AG09309 (cell line): ENCODE measurements at regions not wholly inside any gene's neighbourhood (a gene's known extent, or its start where the extent isn't known, plus 50 kb on each side); places are given as distances from the start of the nearest gene placed in this dataset.

Experiments used
- DNase-seq: peaks from one replicate; pipeline ENCODE4 v3.0.0-alpha.2; 2010; ENCODE audit warnings: low read depth
- H3K4me3 ChIP-seq: 2 replicates; pipeline ENCODE4 v1.5.1; 2011; ENCODE audit warnings: mild to moderate bottlenecking, low read depth, low read length, moderate library complexity; ENCODE audit not compliant: control insufficient read depth
- TF ChIP-seq, protein P1 (sequence below): IDR thresholded peaks from 2 replicates; pipeline ENCODE4 v1.5.1; 2011; ENCODE audit warnings: mild to moderate bottlenecking, low read depth, low read length, inconsistent platforms; ENCODE audit not compliant: insufficient read depth, control insufficient read depth; ENCODE audit errors: missing control alignments

- H3K4me3 ChIP-seq: no peak overlapping the region
- DNase-seq: no peak
Measured at GRCh38 chr3:102586485-102586884, 151.7 kb downstream of the ZPLD1 start.

DNA sequence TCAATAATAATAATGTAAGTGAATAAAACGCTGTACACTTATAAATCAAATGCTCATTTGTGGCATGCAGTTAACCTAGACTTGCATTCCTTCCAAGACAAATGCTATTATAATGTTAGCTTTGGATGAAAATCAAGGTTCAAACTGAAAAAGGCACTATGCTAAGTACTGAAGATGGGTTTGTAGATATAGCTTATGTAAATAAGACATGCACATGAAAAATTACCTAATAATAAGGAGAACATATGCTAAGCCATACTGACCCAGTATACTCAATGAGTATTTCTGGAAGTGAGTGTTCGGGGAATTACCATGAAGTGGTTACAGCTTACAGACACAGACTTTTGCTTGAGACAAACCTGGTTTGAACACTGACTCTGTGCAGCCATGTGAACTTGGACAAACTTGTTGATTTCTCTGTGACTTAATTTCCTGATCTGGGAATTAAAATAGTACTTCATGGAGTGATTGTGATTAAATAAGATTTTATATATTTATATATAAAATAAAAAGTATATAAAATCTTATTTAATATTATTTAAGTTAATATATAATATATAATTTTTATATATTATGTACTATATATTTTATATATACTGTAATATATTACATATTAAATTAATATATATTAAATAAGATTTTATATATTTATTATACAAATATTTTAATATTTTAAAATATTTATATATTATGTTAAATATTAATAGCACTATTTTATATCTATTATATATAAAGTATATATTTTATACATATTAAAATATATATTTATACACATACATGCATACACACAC, 159.2 kb downstream of the ZPLD1 start:
- TF ChIP-seq, protein P1, sequence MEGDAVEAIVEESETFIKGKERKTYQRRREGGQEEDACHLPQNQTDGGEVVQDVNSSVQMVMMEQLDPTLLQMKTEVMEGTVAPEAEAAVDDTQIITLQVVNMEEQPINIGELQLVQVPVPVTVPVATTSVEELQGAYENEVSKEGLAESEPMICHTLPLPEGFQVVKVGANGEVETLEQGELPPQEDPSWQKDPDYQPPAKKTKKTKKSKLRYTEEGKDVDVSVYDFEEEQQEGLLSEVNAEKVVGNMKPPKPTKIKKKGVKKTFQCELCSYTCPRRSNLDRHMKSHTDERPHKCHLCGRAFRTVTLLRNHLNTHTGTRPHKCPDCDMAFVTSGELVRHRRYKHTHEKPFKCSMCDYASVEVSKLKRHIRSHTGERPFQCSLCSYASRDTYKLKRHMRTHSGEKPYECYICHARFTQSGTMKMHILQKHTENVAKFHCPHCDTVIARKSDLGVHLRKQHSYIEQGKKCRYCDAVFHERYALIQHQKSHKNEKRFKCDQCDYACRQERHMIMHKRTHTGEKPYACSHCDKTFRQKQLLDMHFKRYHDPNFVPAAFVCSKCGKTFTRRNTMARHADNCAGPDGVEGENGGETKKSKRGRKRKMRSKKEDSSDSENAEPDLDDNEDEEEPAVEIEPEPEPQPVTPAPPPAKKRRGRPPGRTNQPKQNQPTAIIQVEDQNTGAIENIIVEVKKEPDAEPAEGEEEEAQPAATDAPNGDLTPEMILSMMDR: no peak

More at GRCh38 chr3:102586485-102586884, 151.7 kb downstream of the ZPLD1 start:
- TF ChIP-seq, protein P1: no peak

GRCh38 chr3:102595057-102595456, 160.2 kb downstream of the ZPLD1 start:
- TF ChIP-seq, protein P1: no peak
- DNase-seq: no peak
- H3K4me3 ChIP-seq: no peak overlapping the region

More for the DNA sequence above, 159.2 kb downstream of the ZPLD1 start:
- no peak for DNase-seq
- H3K4me3 ChIP-seq: no peak overlapping the region

DNA sequence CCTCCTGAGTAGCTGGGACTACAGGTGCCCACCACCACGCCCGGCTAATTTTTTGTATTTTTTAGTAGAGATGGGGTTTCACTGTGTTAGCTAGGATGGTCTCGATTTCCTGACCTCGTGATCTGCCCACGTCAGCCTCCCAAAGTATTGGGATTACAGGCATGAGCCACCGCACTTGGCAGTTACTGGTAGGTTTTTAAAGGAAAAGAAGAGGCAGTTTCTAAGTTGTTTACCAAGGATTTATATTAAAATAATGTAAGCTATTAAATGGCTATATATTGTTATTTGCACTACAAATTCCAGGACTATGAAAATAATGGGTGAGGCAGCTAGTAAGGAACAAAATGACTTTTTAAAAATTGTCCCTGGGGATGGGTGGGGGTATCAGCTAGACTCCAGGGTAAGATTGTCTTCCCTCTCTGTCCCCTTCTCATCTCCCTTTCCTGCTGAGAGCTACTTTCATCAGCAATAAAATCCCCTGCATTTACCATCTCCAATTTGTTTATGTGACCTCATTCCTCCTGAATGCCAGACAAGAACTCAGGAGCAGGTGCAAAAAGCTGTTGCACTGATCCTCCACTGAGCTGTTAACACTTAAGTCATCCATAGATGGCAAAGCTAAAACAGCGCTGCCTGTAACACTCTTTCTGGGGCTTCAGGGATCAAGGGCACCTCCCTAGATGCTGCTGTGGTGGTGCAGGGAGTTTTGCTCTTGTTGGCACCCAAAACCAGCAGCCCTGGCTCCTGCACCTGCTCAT, 165.2 kb downstream of the ZPLD1 start:
- H3K4me3 ChIP-seq: no peak overlapping the region
- TF ChIP-seq, protein P1: no peak
- DNase-seq: no peak

GRCh38 chr3:102605153-102605552, 170.3 kb downstream of the ZPLD1 start:
- DNase-seq: no peak
- H3K4me3 ChIP-seq: no peak overlapping the region
- TF ChIP-seq, protein P1: no peak

GRCh38 chr3:102608875-102609274, 174.1 kb downstream of the ZPLD1 start:
- no peak for DNase-seq
- no peak overlapping the region for H3K4me3 ChIP-seq
- TF ChIP-seq, protein P1: no peak
